CMK (cell line): ENCODE measurements at regions not wholly inside any gene's neighbourhood (a gene's known extent, or its start where the extent isn't known, plus 50 kb on each side); places are given as distances from the start of the nearest gene placed in this dataset.
"Not testable (repeated sequence)": the region's sequence is repeated elsewhere in the genome, so short reads cannot be mapped to it uniquely, and the experiment has no call there.

Experiments used
- DNase-seq: peaks from one replicate; pipeline ENCODE4 v3.0.0-alpha.2; 2010; ENCODE audit warnings: low read depth

GRCh38 chr2:175829741-175830140, 172.3 kb downstream of the LNPK start:
- DNase-seq: no peak

GRCh38 chr2:175827856-175828255, 174.2 kb downstream of the LNPK start:
- DNase-seq: no peak

- DNase-seq: no peak
These were observed 177.8 kb downstream of the LNPK start for GRCh38 chr2:175824243-175824642.

GRCh38 chr2:175823707-175824073, 178.4 kb downstream of the LNPK start:
- no peak for DNase-seq

- DNase-seq: no peak
These were observed 178.9 kb downstream of the LNPK start for GRCh38 chr2:175823002-175823706.

- no peak for DNase-seq
These were observed 184.8 kb downstream of the LNPK start for GRCh38 chr2:175817221-175817620.

GRCh38 chr2:175815537-175815936, 186.5 kb downstream of the LNPK start:
- no peak for DNase-seq

- no peak for DNase-seq
These were observed 190.1 kb downstream of the LNPK start for GRCh38 chr2:175811971-175812370.

- DNase-seq: no peak
These were observed 193.2 kb downstream of the LNPK start for GRCh38 chr2:175808858-175809257.

- DNase-seq: no peak
These were observed 194.0 kb downstream of the LNPK start for GRCh38 chr2:175808078-175808477.

GRCh38 chr2:175807031-175807873, 194.8 kb downstream of the LNPK start:
- DNase-seq: no peak

- no peak for DNase-seq
These were observed 195.5 kb downstream of the LNPK start for GRCh38 chr2:175806570-175806969.

GRCh38 chr2:175806125-175806490, 196.0 kb downstream of the LNPK start:
- DNase-seq: no peak

- peak; percentile 57 for DNase-seq
These were observed 196.5 kb downstream of the LNPK start for GRCh38 chr2:175805442-175806124.

GRCh38 chr2:175804122-175804521, 197.9 kb downstream of the LNPK start:
- no peak for DNase-seq

GRCh38 chr2:175796422-175796821, 205.6 kb downstream of the LNPK start:
- DNase-seq: not testable (repeated sequence)

GRCh38 chr2:175793648-175794047, 208.4 kb downstream of the LNPK start:
- no peak for DNase-seq

- no peak for DNase-seq
These were observed 209.2 kb downstream of the LNPK start for GRCh38 chr2:175792881-175793280.

GRCh38 chr2:175792199-175792598, 209.9 kb downstream of the LNPK start:
- no peak for DNase-seq

- DNase-seq: no peak
These were observed 215.5 kb downstream of the LNPK start for GRCh38 chr2:175786471-175787124.

GRCh38 chr2:175777337-175777736, 224.7 kb downstream of the LNPK start:
- not testable (repeated sequence) for DNase-seq

- DNase-seq: no peak
These were observed 232.9 kb downstream of the LNPK start for GRCh38 chr2:175769200-175769599.
